ENCODE measurements at regions not wholly inside any gene's neighbourhood (a gene's known extent, or its start where the extent isn't known, plus 50 kb on each side); places are given as distances from the start of the nearest gene placed in this dataset.

GRCh38 chr1:239185245-239185619 is 201.1 kb upstream of the CHRM3 start:
- TF ChIP-seq CTCF (IDR thresholded peaks at IDR 0.05) (no peak), POLR2A (IDR thresholded peaks at IDR 0.05) (no peak)
- 31 to 54% (median 41%) methylated on average over 1 of the region's 1 CpG for WGBS, 4 donors

GRCh38 chr1:239184561-239185244 is 201.7 kb upstream of the CHRM3 start:
- Histone ChIP-seq H3K9me3 (replicated peaks in 1 of 3) (no peaks in the 10 kb centered on the region), H3K4me1 (replicated peaks in 1 of 2) (no peaks in the 10 kb centered on the region), H3K27ac (no peak overlapping the region), H3K4me3 (no peak overlapping the region), H3K27me3 (no peaks in the 10 kb centered on the region), H3K36me3 (replicated peaks in 1 of 2) (no peaks in the 10 kb centered on the region)
- intact Hi-C loops (cut with DNase I) = no loop called here
- no peak for DNase-seq
- TF ChIP-seq CTCF (IDR thresholded peaks at IDR 0.05) (no peak), POLR2A (IDR thresholded peaks at IDR 0.05) (no peak)

More at GRCh38 chr1:239185245-239185619, 201.1 kb upstream of the CHRM3 start:
- H3K27ac ChIP-seq = no peak overlapping the region
- no peaks in the 10 kb centered on the region for H3K9me3 ChIP-seq (replicated peaks in 1 of 3)
- no peaks in the 10 kb centered on the region for H3K27me3 ChIP-seq
- intact Hi-C loops (cut with DNase I) = no loop called here
- H3K36me3 ChIP-seq (replicated peaks in 1 of 2) = no peaks in the 10 kb centered on the region
- no peaks in the 10 kb centered on the region for H3K4me1 ChIP-seq (replicated peaks in 1 of 2)
- no peak overlapping the region for H3K4me3 ChIP-seq
- DNase-seq = no peak

- no peaks in the 10 kb centered on the region for H3K36me3 ChIP-seq (replicated peaks in 1 of 2)
- WGBS, 4 donors = 43 to 59% (median 44%) methylated on average over 3 of the region's 3 CpGs
- intact Hi-C loops (cut with DNase I) = no loop called here
Measured at GRCh38 chr1:239178961-239179360, 207.4 kb upstream of the CHRM3 start.

GRCh38 chr1:239174880-239175279 is 211.5 kb upstream of the CHRM3 start:
- Histone ChIP-seq H3K27ac (no peak overlapping the region), H3K36me3 (replicated peaks in 1 of 2) (no peaks in the 10 kb centered on the region), H3K27me3 (no peaks in the 10 kb centered on the region), H3K9me3 (replicated peaks in 1 of 3) (no peaks in the 10 kb centered on the region), H3K4me1 (replicated peaks in 1 of 2) (no peaks in the 10 kb centered on the region), H3K4me3 (no peak overlapping the region)
- intact Hi-C loops (cut with DNase I) = no loop called here
- 78 to 83% (median 82%) methylated on average over 3 of the region's 3 CpGs for WGBS, 4 donors
- TF ChIP-seq POLR2A (IDR thresholded peaks at IDR 0.05) (no peak), CTCF (IDR thresholded peaks at IDR 0.05) (no peak)
- DNase-seq = no peak

More at GRCh38 chr1:239178961-239179360, 207.4 kb upstream of the CHRM3 start:
- no peak overlapping the region for H3K4me3 ChIP-seq
- DNase-seq = no peak
- TF ChIP-seq POLR2A (IDR thresholded peaks at IDR 0.05) (no peak), CTCF (IDR thresholded peaks at IDR 0.05) (no peak)
- H3K9me3 ChIP-seq (replicated peaks in 1 of 3) = no peaks in the 10 kb centered on the region
- no peaks in the 10 kb centered on the region for H3K4me1 ChIP-seq (replicated peaks in 1 of 2)
- no peaks in the 10 kb centered on the region for H3K27me3 ChIP-seq
- H3K27ac ChIP-seq = no peak overlapping the region

Measured in adrenal gland (tissue), 9 donors.